SH-SY5Y (cell line): ENCODE measurements at regions not wholly inside any gene's neighbourhood (a gene's known extent, or its start where the extent isn't known, plus 50 kb on each side); places are given as distances from the start of the nearest gene placed in this dataset.

Experiments
- GATA2 ChIP-seq: IDR thresholded peaks from 2 replicates; pipeline ENCODE4 v1.6.1; 2011; ENCODE audit warnings: mild to moderate bottlenecking, low read depth, low read length
- GATA3 ChIP-seq: IDR thresholded peaks from 2 replicates; pipeline ENCODE4 v1.6.1; 2011; ENCODE audit warnings: low read depth, mild to moderate bottlenecking, low read length, moderate library complexity

DNA sequence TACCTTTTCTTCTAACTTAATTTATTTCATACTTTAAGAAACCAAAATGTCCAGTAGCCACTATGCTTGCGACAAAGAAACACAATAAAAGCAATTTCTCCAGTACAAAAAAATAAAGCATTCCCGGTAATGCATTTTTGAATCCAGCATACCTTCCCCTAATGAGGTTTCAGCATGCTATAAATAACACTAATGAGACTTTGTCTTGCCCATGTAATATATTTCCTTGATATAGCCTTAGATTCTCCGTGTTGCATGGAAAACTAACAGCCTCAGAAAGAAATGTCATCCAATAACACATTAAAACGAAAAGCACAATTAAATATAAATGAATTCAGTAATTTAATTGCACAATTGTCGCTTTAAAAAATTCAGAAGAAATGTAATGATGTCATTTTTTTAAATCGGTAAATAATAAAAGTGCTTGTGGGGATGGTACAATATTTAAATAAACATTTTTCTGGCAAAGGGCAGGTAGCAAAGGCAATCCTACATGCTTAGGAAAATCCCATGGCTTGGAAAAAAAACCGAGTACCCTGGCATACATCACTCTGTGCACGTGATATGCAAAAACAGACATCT lies 225.2 kb upstream of the PPARGC1A start:
- TF ChIP-seq GATA2 (no peak), GATA3 (no peak)
